ENCODE measurements at regions not wholly inside any gene's neighbourhood (a gene's known extent, or its start where the extent isn't known, plus 50 kb on each side); places are given as distances from the start of the nearest gene placed in this dataset.

- TF ChIP-seq POLR2A (IDR thresholded peaks at IDR 0.05) = no peak
- TF ChIP-seq CTCF (IDR thresholded peaks at IDR 0.05) = no peak
Measured at GRCh38 chr4:160414496-160414895, 1311.6 kb downstream of the RAPGEF2 start.
